Liver (tissue), 8 donors: ENCODE measurements at regions not wholly inside any gene's neighbourhood (a gene's known extent, or its start where the extent isn't known, plus 50 kb on each side); places are given as distances from the start of the nearest gene placed in this dataset.

Source experiments
- DNase-seq: peaks from one replicate; pipeline ENCODE4 v3.0.0-alpha.2; 2017; ENCODE audit warnings: low spot score
- H3K27ac ChIP-seq, 2 donors: one replicate each; pipeline ENCODE4 v1.7.0; 2013; ENCODE audit warnings: inconsistent platforms in 2 of 2, low read length in 2 of 2, control low read depth in 1 of 2, low read depth in 1 of 2, mild to moderate bottlenecking in 1 of 2
- H3K27me3 ChIP-seq, 4 donors: one replicate each; pipeline versions ENCODE4 v1.6.1 to v1.7.0; 2013; ENCODE audit warnings: low read length in 3 of 4, inconsistent platforms in 1 of 4, mild to moderate bottlenecking in 1 of 4, moderate library complexity in 1 of 4; ENCODE audit not compliant: control insufficient read depth in 4 of 4, insufficient read depth in 4 of 4
- H3K36me3 ChIP-seq, 4 donors: one replicate each; pipeline versions ENCODE4 v1.6.1 to v1.7.0; 2013; ENCODE audit warnings: low read length in 3 of 4, mild to moderate bottlenecking in 3 of 4, low read depth in 1 of 4, moderate library complexity in 1 of 4; ENCODE audit not compliant: control insufficient read depth in 4 of 4, insufficient read depth in 3 of 4
- H3K4me1 ChIP-seq, 4 donors: one replicate each; pipeline versions ENCODE4 v1.6.1 to v1.7.0; 2013; ENCODE audit warnings: low read length in 3 of 4, mild to moderate bottlenecking in 3 of 4, moderate library complexity in 1 of 4; ENCODE audit not compliant: control insufficient read depth in 4 of 4, insufficient read depth in 4 of 4
- H3K4me3 ChIP-seq, 3 donors: one replicate each; pipeline versions ENCODE4 v1.6.1 to v1.7.0; 2013; ENCODE audit warnings: low read length in 3 of 3, control low read depth in 1 of 3, low read depth in 1 of 3, mild to moderate bottlenecking in 1 of 3
- H3K9ac ChIP-seq, 2 donors: one replicate each; pipeline ENCODE4 v1.7.0; 2013; ENCODE audit warnings: low read length in 2 of 2, mild to moderate bottlenecking in 2 of 2, moderate library complexity in 2 of 2, control low read depth in 1 of 2, low read depth in 1 of 2
- H3K9me3 ChIP-seq, 4 donors: one replicate each; pipeline versions ENCODE4 v1.6.1 to v1.7.0; 2013; ENCODE audit warnings: low read length in 3 of 4; ENCODE audit not compliant: control insufficient read depth in 4 of 4
- ATF3 ChIP-seq: IDR thresholded peaks from 2 replicates; pipeline ENCODE4 v1.6.1; 2016; ENCODE audit warnings: antibody characterized with exemption
- CTCF ChIP-seq: fragments of 150-350 bp; IDR thresholded peaks from 2 replicates; pipeline ENCODE4 v1.5.1; 2017; ENCODE audit warnings: improper control_type of control experiment, low read depth, low read length; ENCODE audit not compliant: missing input control
- EGR1 ChIP-seq, 2 donors: IDR thresholded peaks; 2 replicates each; pipeline ENCODE4 v1.6.1; 2016 to 2018; ENCODE audit warnings: antibody characterized with exemption in 2 of 2, low read depth in 2 of 2
- FOXA1 ChIP-seq: IDR thresholded peaks from 2 replicates; pipeline ENCODE4 v1.6.1; 2016; ENCODE audit warnings: antibody characterized with exemption
- FOXA2 ChIP-seq: IDR thresholded peaks from 2 replicates; pipeline ENCODE4 v1.6.1; 2016; ENCODE audit warnings: antibody characterized with exemption
- GABPA ChIP-seq, 2 donors: IDR thresholded peaks in 1 of 2; conservative IDR thresholded peaks in 1 of 2; 2 replicates each; pipeline ENCODE4 v1.6.1; 2016; ENCODE audit warnings: antibody characterized with exemption in 2 of 2, mild to moderate bottlenecking in 1 of 2, moderate library complexity in 1 of 2
- HNF4A ChIP-seq, 2 donors: conservative IDR thresholded peaks; 2 replicates each; pipeline ENCODE4 v1.6.1; 2016; ENCODE audit warnings: antibody characterized with exemption in 2 of 2, mild to moderate bottlenecking in 2 of 2
- HNF4G ChIP-seq: IDR thresholded peaks from 2 replicates; pipeline ENCODE4 v1.6.1; 2016; ENCODE audit warnings: antibody characterized with exemption
- JUND ChIP-seq, 2 donors: IDR thresholded peaks; 2 replicates each; pipeline ENCODE4 v1.6.1; 2016; ENCODE audit warnings: antibody characterized with exemption in 2 of 2
- MAX ChIP-seq: IDR thresholded peaks from 2 replicates; pipeline ENCODE4 v1.6.1; 2016; ENCODE audit warnings: antibody characterized with exemption
- NR2F2 ChIP-seq: IDR thresholded peaks from 2 replicates; pipeline ENCODE4 v1.6.1; 2016; ENCODE audit warnings: antibody characterized with exemption
- RAD21 ChIP-seq, 2 donors: IDR thresholded peaks; 2 replicates each; pipeline ENCODE4 v1.6.1; 2016; ENCODE audit warnings: antibody characterized with exemption in 2 of 2, mild to moderate bottlenecking in 2 of 2
- REST ChIP-seq: IDR thresholded peaks from 2 replicates; pipeline ENCODE4 v1.6.1; 2016; ENCODE audit warnings: antibody characterized with exemption, mild to moderate bottlenecking
- RXRA ChIP-seq, 2 donors: IDR thresholded peaks; 2 replicates each; pipeline ENCODE4 v1.6.1; 2017 to 2018; ENCODE audit warnings: antibody characterized with exemption in 2 of 2, mild to moderate bottlenecking in 1 of 2
- SP1 ChIP-seq: IDR thresholded peaks from 2 replicates; pipeline ENCODE4 v1.6.1; 2018; ENCODE audit warnings: antibody characterized with exemption, mild to moderate bottlenecking
- TAF1 ChIP-seq: conservative IDR thresholded peaks from 2 replicates; pipeline ENCODE4 v1.6.1; 2016; ENCODE audit warnings: antibody characterized with exemption, mild to moderate bottlenecking
- YY1 ChIP-seq: IDR thresholded peaks from 2 replicates; pipeline ENCODE4 v1.6.1; 2016; ENCODE audit warnings: antibody characterized with exemption, mild to moderate bottlenecking
- ZBTB33 ChIP-seq: IDR thresholded peaks from 2 replicates; pipeline ENCODE4 v1.6.1; 2016; ENCODE audit warnings: antibody characterized with exemption
- WGBS: extraction: QIAGEN DNeasy Blood & Tissue Kit; methylation state at CpG from one replicate; pipeline ENCODE4 v1.1.7; 2013; 5-methylcytosine and 5-hydroxymethylcytosine counted together
- donor health status: healthy.
- donor health status: healthy.
- donor health status: healthy.
- donor health status: healthy.
- donor health status: healthy.

GRCh38 chr20:1793821-1794220, 101.4 kb upstream of the SIRPA start:
- 88% methylated on average over 2 of the region's 2 CpGs for WGBS
- H3K27ac ChIP-seq = no peak overlapping the region
- no peaks in the 10 kb centered on the region for H3K27me3 ChIP-seq
- H3K9ac ChIP-seq = no peak overlapping the region
- no peak overlapping the region for H3K4me3 ChIP-seq
- no peak for DNase-seq
- H3K36me3 ChIP-seq = no peaks in the 10 kb centered on the region
- no peak for TF ChIP-seq TAF1
- no peaks in the 10 kb centered on the region for H3K9me3 ChIP-seq
- H3K4me1 ChIP-seq = peaks cover 0 to under 1% (median 0%) of the 10 kb centered on the region in 4 donors

- WGBS = 86% methylated on average over 2 of the region's 2 CpGs
- no peak for DNase-seq
- no peak overlapping the region for H3K4me3 ChIP-seq
- H3K9me3 ChIP-seq = no peaks in the 10 kb centered on the region
- H3K36me3 ChIP-seq = no peaks in the 10 kb centered on the region
- no peak overlapping the region for H3K9ac ChIP-seq
- H3K27me3 ChIP-seq = no peaks in the 10 kb centered on the region
- TF ChIP-seq JUND (IDR thresholded peaks at IDR 0.05) (no peak), FOXA2 (no peak), ZBTB33 (no peak)
- H3K4me1 ChIP-seq = no peaks in the 10 kb centered on the region
- no peak overlapping the region for H3K27ac ChIP-seq
Observed at GRCh38 chr20:1792274-1792673, 102.9 kb upstream of the SIRPA start.

GRCh38 chr20:1790386-1790785, 104.8 kb upstream of the SIRPA start:
- Histone ChIP-seq H3K9me3 (no peaks in the 10 kb centered on the region), H3K27me3 (no peaks in the 10 kb centered on the region), H3K4me3 (no peak overlapping the region), H3K27ac (no peak overlapping the region), H3K36me3 (no peaks in the 10 kb centered on the region), H3K9ac (no peak overlapping the region), H3K4me1 (peaks cover 0 to 6% (median 0%) of the 10 kb centered on the region in 4 donors)
- no peak for DNase-seq
- TF ChIP-seq TAF1 (no peak), YY1 (no peak), ATF3 (no peak), GABPA (IDR thresholded peaks at IDR 0.05 in 1 of 2, conservative IDR thresholded peaks at IDR 0.05 in 1 of 2) (no peak), CTCF (no peak), FOXA1 (no peak), SP1 (no peak), REST (no peak), FOXA2 (no peak), RXRA (IDR thresholded peaks at IDR 0.05) (no peak), NR2F2 (no peak), EGR1 (IDR thresholded peaks at IDR 0.05; ENCODE audit: low read depth in 2 of 2) (no peak), HNF4G (no peak), HNF4A (conservative IDR thresholded peaks at IDR 0.05) (no peak), MAX (no peak), ZBTB33 (no peak), RAD21 (IDR thresholded peaks at IDR 0.05) (no peak), JUND (IDR thresholded peaks at IDR 0.05) (no peak)
- WGBS = 57% methylated on average over 3 of the region's 3 CpGs
